ENCODE measurements at regions not wholly inside any gene's neighbourhood (a gene's known extent, or its start where the extent isn't known, plus 50 kb on each side); places are given as distances from the start of the nearest gene placed in this dataset.
"Not testable (repeated sequence)": the region's sequence is repeated elsewhere in the genome, so short reads cannot be mapped to it uniquely, and the experiment has no call there.

- DNase-seq (ENCODE audit: low read depth in 3 of 3), result not testable (repeated sequence)
Observed at GRCh38 chr2:131671841-131672470, 144.3 kb downstream of the CCDC74A start.

- peak in 2 of 3 donors; percentile 31 to 38 for DNase-seq (ENCODE audit: low read depth in 3 of 3)
Observed at GRCh38 chr2:131672471-131673399, 145.0 kb downstream of the CCDC74A start.

GRCh38 chr2:131673400-131674173 lies 145.9 kb downstream of the CCDC74A start:
- peak; percentile 36 to 52 (median 51) for DNase-seq (ENCODE audit: low read depth in 3 of 3)

GRCh38 chr2:131674174-131674507 lies 146.5 kb downstream of the CCDC74A start:
- no peak for DNase-seq (ENCODE audit: low read depth in 3 of 3)

GRCh38 chr2:131681611-131682121 lies 154.0 kb downstream of the CCDC74A start:
- DNase-seq (ENCODE audit: low read depth in 3 of 3), result not testable (repeated sequence)

- DNase-seq (ENCODE audit: low read depth in 3 of 3), result peak; percentile 61 to 72 (median 61)
Observed at GRCh38 chr2:131682122-131682944, 154.6 kb downstream of the CCDC74A start.

- not testable (repeated sequence) for DNase-seq (ENCODE audit: low read depth in 3 of 3)
Observed at GRCh38 chr2:131682945-131683330, 155.2 kb downstream of the CCDC74A start.

- not testable (repeated sequence) for DNase-seq (ENCODE audit: low read depth in 3 of 3)
Observed at GRCh38 chr2:131684631-131685316, 157.1 kb downstream of the CCDC74A start.

- DNase-seq (ENCODE audit: low read depth in 3 of 3), result not testable (repeated sequence)
Observed at GRCh38 chr2:131686164-131686893, 158.6 kb downstream of the CCDC74A start.

GRCh38 chr2:131686894-131687238 lies 159.2 kb downstream of the CCDC74A start:
- not testable (repeated sequence) for DNase-seq (ENCODE audit: low read depth in 3 of 3)

GRCh38 chr2:131689066-131689465 lies 161.4 kb downstream of the CCDC74A start:
- not testable (repeated sequence) for DNase-seq (ENCODE audit: low read depth in 3 of 3)

GRCh38 chr2:131711268-131711667 lies 183.6 kb downstream of the CCDC74A start:
- DNase-seq (ENCODE audit: low read depth in 3 of 3), result not testable (repeated sequence)

GRCh38 chr2:131717907-131718306 lies 190.2 kb downstream of the CCDC74A start:
- DNase-seq (ENCODE audit: low read depth in 3 of 3), result not testable (repeated sequence)

GRCh38 chr2:131721163-131721562 lies 193.5 kb downstream of the CCDC74A start:
- not testable (repeated sequence) for DNase-seq (ENCODE audit: low read depth in 3 of 3)

GRCh38 chr2:131722256-131722655 lies 194.6 kb downstream of the CCDC74A start:
- not testable (repeated sequence) for DNase-seq (ENCODE audit: low read depth in 3 of 3)

GRCh38 chr2:131724019-131724418 lies 196.3 kb downstream of the CCDC74A start:
- DNase-seq (ENCODE audit: low read depth in 3 of 3), result no peak

GRCh38 chr2:131728451-131728850 lies 200.8 kb downstream of the CCDC74A start:
- DNase-seq (ENCODE audit: low read depth in 3 of 3), result not testable (repeated sequence)

- not testable (repeated sequence) for DNase-seq (ENCODE audit: low read depth in 3 of 3)
Observed at GRCh38 chr2:131733530-131733929, 205.8 kb downstream of the CCDC74A start.

- not testable (repeated sequence) for DNase-seq (ENCODE audit: low read depth in 3 of 3)
Observed at GRCh38 chr2:131736406-131736805, 208.7 kb downstream of the CCDC74A start.

- DNase-seq (ENCODE audit: low read depth in 3 of 3), result not testable (repeated sequence)
Observed at GRCh38 chr2:131738533-131738932, 210.8 kb downstream of the CCDC74A start.
